ENCODE measurements at regions not wholly inside any gene's neighbourhood (a gene's known extent, or its start where the extent isn't known, plus 50 kb on each side); places are given as distances from the start of the nearest gene placed in this dataset.

DNA sequence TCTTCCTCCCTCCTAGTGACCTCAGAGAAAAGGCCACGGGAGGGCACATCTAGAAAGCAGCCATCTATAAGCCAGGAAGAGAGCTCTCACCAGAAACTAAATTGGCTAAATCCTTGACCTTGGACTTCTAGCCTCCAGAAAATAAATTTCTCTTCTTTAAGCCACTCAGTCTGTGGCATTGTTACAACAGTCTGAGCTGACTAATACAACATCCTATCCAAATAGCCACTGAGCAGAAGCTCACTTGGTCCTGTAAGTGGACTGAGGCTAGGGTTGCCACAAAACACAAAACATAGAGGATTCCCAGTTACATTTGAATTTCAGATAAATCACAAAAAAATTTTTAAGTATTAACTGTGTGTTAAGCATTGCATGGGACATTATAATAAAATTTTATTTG, 383.4 kb downstream of the MLLT3 start:
- TF ChIP-seq, protein P1, sequence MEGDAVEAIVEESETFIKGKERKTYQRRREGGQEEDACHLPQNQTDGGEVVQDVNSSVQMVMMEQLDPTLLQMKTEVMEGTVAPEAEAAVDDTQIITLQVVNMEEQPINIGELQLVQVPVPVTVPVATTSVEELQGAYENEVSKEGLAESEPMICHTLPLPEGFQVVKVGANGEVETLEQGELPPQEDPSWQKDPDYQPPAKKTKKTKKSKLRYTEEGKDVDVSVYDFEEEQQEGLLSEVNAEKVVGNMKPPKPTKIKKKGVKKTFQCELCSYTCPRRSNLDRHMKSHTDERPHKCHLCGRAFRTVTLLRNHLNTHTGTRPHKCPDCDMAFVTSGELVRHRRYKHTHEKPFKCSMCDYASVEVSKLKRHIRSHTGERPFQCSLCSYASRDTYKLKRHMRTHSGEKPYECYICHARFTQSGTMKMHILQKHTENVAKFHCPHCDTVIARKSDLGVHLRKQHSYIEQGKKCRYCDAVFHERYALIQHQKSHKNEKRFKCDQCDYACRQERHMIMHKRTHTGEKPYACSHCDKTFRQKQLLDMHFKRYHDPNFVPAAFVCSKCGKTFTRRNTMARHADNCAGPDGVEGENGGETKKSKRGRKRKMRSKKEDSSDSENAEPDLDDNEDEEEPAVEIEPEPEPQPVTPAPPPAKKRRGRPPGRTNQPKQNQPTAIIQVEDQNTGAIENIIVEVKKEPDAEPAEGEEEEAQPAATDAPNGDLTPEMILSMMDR (IDR thresholded peaks at IDR 0.05) = no peak
- no peak for TF ChIP-seq EZH2phosphoT487 (IDR thresholded peaks at IDR 0.05)

All from neural progenitor cell (in vitro differentiated cells).